ENCODE measurements at regions not wholly inside any gene's neighbourhood (a gene's known extent, or its start where the extent isn't known, plus 50 kb on each side); places are given as distances from the start of the nearest gene placed in this dataset.

DNA sequence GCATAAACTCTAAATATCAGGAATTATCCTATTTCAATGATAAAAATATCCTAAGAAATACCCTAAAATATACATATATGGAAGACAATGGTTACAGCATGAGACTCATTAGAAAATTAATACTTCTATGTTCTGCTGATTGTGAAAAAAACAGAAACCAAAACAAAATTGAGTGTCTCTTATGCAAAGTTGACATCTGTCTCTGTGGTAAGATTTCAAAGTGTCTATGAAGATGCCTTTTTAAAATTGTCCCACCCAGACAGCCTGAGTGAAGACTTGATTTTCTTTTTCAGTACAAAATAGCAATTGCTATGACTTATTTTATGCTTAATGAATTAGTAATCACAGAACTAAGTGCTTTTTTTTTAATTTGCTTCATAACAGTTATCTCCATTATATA lies 1368.4 kb upstream of the LRRTM1 start:
- Histone ChIP-seq H3K9me1 (ENCODE audit: control insufficient read depth, insufficient read depth, low read length) (no peaks in the 10 kb centered on the region), H3K9me3 (replicated peaks; ENCODE audit: control insufficient read depth, insufficient read depth, low read depth, low read length) (no peaks in the 10 kb centered on the region), H3K27ac (ENCODE audit: extremely low read depth, low read depth, low read length) (no peak overlapping the region), H3K4me1 (replicated peaks in 1 of 2; ENCODE audit: control insufficient read depth in 2 of 2, insufficient read depth in 2 of 2, low read length in 2 of 2) (no peaks in the 10 kb centered on the region), H3K4me3 (no peak overlapping the region), H3K9ac (ENCODE audit: insufficient read depth in 1 of 2, low read depth in 2 of 2, low read length in 2 of 2) (no peak overlapping the region), H3K36me3 (ENCODE audit: control insufficient read depth, insufficient read depth, low read length) (no peaks in the 10 kb centered on the region), H3K79me2 (ENCODE audit: control insufficient read depth, insufficient read depth, low read length) (no peaks in the 10 kb centered on the region), H3K27me3 (ENCODE audit: control insufficient read depth in 2 of 2, insufficient read depth in 2 of 2, low read length in 2 of 2) (no peaks in the 10 kb centered on the region), H2AFZ (ENCODE audit: low read depth, low read length) (no peak overlapping the region), H4K20me1 (replicated peaks; ENCODE audit: control insufficient read depth, insufficient read depth, low read length) (no peaks in the 10 kb centered on the region), H3K4me2 (ENCODE audit: insufficient read depth, low read length) (no peak overlapping the region)
- no TSS peak for BruUV-seq (replicated peaks)
- POLR2A ChIA-PET, result no interaction called here
- CTCF ChIA-PET (ENCODE audit: low intra/inter-chr PET ratio), result no interaction called here
- intact Hi-C loops (cut with micrococcal nuclease) (no loop called here), in situ Hi-C loops (cut with MboI) (no loop called here)
- FAIRE-seq (no peak), DNase-seq (ENCODE audit: extremely low read depth in 1 of 4, low spot score in 3 of 4) (no peak), ATAC-seq (no peak)
- TF ChIP-seq BRF1 (IDR thresholded peaks at IDR 0.05; ENCODE audit: borderline replicate concordance, extremely low read depth, insufficient read length), result no peak
- TF ChIP-seq, protein P1, sequence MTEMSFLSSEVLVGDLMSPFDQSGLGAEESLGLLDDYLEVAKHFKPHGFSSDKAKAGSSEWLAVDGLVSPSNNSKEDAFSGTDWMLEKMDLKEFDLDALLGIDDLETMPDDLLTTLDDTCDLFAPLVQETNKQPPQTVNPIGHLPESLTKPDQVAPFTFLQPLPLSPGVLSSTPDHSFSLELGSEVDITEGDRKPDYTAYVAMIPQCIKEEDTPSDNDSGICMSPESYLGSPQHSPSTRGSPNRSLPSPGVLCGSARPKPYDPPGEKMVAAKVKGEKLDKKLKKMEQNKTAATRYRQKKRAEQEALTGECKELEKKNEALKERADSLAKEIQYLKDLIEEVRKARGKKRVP (CRISPR knock-in tag; IDR thresholded peaks at IDR 0.05), result no peak

DNA sequence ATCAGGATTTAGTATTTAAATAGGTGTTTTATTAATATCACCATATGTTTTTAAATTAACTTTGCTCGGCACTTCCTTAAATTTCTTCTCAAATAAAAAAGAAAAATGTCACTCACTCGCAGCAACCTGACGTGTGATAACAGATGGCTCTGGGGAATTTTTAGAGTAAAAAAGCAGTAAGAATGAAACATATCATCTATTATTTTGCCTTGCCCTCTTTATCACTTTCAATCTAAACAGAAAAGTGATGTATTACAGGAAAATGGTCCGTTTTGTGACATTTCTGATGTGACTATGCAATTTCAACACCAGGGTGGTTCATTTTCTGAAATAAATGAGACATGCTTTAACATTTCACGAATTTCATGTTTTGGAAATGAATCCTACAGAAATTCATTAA lies 1368.0 kb upstream of the LRRTM1 start:
- no peak for DNase-seq (ENCODE audit: extremely low read depth in 1 of 4, low spot score in 3 of 4)
- ChIA-PET CTCF (ENCODE audit: low intra/inter-chr PET ratio) (no interaction called here), POLR2A (no interaction called here)
- Histone ChIP-seq H2AFZ (ENCODE audit: low read depth, low read length) (no peak overlapping the region), H3K4me1 (replicated peaks in 1 of 2; ENCODE audit: control insufficient read depth in 2 of 2, insufficient read depth in 2 of 2, low read length in 2 of 2) (no peaks in the 10 kb centered on the region), H4K20me1 (replicated peaks; ENCODE audit: control insufficient read depth, insufficient read depth, low read length) (no peaks in the 10 kb centered on the region), H3K27ac (ENCODE audit: extremely low read depth, low read depth, low read length) (no peak overlapping the region), H3K4me3 (no peak overlapping the region), H3K9me3 (replicated peaks; ENCODE audit: control insufficient read depth, insufficient read depth, low read depth, low read length) (no peaks in the 10 kb centered on the region), H3K79me2 (ENCODE audit: control insufficient read depth, insufficient read depth, low read length) (no peaks in the 10 kb centered on the region), H3K4me2 (ENCODE audit: insufficient read depth, low read length) (no peak overlapping the region), H3K9ac (ENCODE audit: insufficient read depth in 1 of 2, low read depth in 2 of 2, low read length in 2 of 2) (no peak overlapping the region), H3K36me3 (ENCODE audit: control insufficient read depth, insufficient read depth, low read length) (no peaks in the 10 kb centered on the region), H3K27me3 (ENCODE audit: control insufficient read depth in 2 of 2, insufficient read depth in 2 of 2, low read length in 2 of 2) (no peaks in the 10 kb centered on the region), H3K9me1 (ENCODE audit: control insufficient read depth, insufficient read depth, low read length) (no peaks in the 10 kb centered on the region)
- ATAC-seq, result no peak
- TF ChIP-seq SRF (CRISPR knock-in tag; IDR thresholded peaks at IDR 0.05), result no peak
- TF ChIP-seq PHTF2 (CRISPR knock-in tag; IDR thresholded peaks at IDR 0.05), result no peak
- no peak for TF ChIP-seq LEF1 (IDR thresholded peaks at IDR 0.05)
- in situ Hi-C loops (cut with MboI) (no loop called here), intact Hi-C loops (cut with micrococcal nuclease) (no loop called here)
- FAIRE-seq, result no peak
- BruUV-seq (replicated peaks), result no TSS peak
- WGBS (ENCODE audit: insufficient coverage, low coverage, missing lambda C conversion rate), result 1% methylated on average over 5 of the region's 5 CpGs
